ENCODE measurements at regions not wholly inside any gene's neighbourhood (a gene's known extent, or its start where the extent isn't known, plus 50 kb on each side); places are given as distances from the start of the nearest gene placed in this dataset.

- no peak for TF ChIP-seq REST (IDR thresholded peaks at IDR 0.05; ENCODE audit: insufficient replicate concordance, low read depth)
- TF ChIP-seq SPI1 (IDR thresholded peaks at IDR 0.05; ENCODE audit: borderline replicate concordance, low read depth) = no peak
- TF ChIP-seq POLR2AphosphoS5 (IDR thresholded peaks at IDR 0.05; ENCODE audit: low read depth) = no peak
- no peak for TF ChIP-seq CTCF (IDR thresholded peaks at IDR 0.05; ENCODE audit: insufficient read depth, low read length)
- no peak for DNase-seq (ENCODE audit: low read depth in 1 of 2, low spot score in 1 of 2)
- H3K4me3 ChIP-seq (replicated peaks; ENCODE audit: insufficient read depth, low read length) = no peak overlapping the region
- no peak overlapping the region for H3K27ac ChIP-seq (replicated peaks)
- no peaks in the 10 kb centered on the region for H3K27me3 ChIP-seq (ENCODE audit: insufficient read depth, poor library complexity, severe bottlenecking)
These were observed 1306.8 kb downstream of the TBC1D22A start for GRCh38 chr22:48069256-48069655.

GRCh38 chr22:48068323-48068885 lies 1306.0 kb downstream of the TBC1D22A start:
- Histone ChIP-seq H3K4me3 (replicated peaks; ENCODE audit: insufficient read depth, low read length) (no peak overlapping the region), H3K27ac (replicated peaks) (no peak overlapping the region), H3K27me3 (ENCODE audit: insufficient read depth, poor library complexity, severe bottlenecking) (no peaks in the 10 kb centered on the region)
- no peak for DNase-seq (ENCODE audit: low read depth in 1 of 2, low spot score in 1 of 2)
- TF ChIP-seq REST (IDR thresholded peaks at IDR 0.05; ENCODE audit: insufficient replicate concordance, low read depth) (no peak), POLR2AphosphoS5 (IDR thresholded peaks at IDR 0.05; ENCODE audit: low read depth) (no peak), CTCF (IDR thresholded peaks at IDR 0.05; ENCODE audit: insufficient read depth, low read length) (no peak), GABPA (IDR thresholded peaks at IDR 0.05; ENCODE audit: low read depth) (no peak), SPI1 (IDR thresholded peaks at IDR 0.05; ENCODE audit: borderline replicate concordance, low read depth) (no peak)

- no peak for DNase-seq (ENCODE audit: low read depth in 1 of 2, low spot score in 1 of 2)
- no peaks in the 10 kb centered on the region for H3K27me3 ChIP-seq (ENCODE audit: insufficient read depth, poor library complexity, severe bottlenecking)
- H3K4me3 ChIP-seq (replicated peaks; ENCODE audit: insufficient read depth, low read length) = no peak overlapping the region
- TF ChIP-seq GABPA (IDR thresholded peaks at IDR 0.05; ENCODE audit: low read depth) (no peak), SPI1 (IDR thresholded peaks at IDR 0.05; ENCODE audit: borderline replicate concordance, low read depth) (no peak), CTCF (IDR thresholded peaks at IDR 0.05; ENCODE audit: insufficient read depth, low read length) (no peak), REST (IDR thresholded peaks at IDR 0.05; ENCODE audit: insufficient replicate concordance, low read depth) (no peak), POLR2AphosphoS5 (IDR thresholded peaks at IDR 0.05; ENCODE audit: low read depth) (no peak)
- no peak overlapping the region for H3K27ac ChIP-seq (replicated peaks)
These were observed 1303.4 kb downstream of the TBC1D22A start for GRCh38 chr22:48065892-48066291.

All from HL-60 (cell line).